Astrocyte (in vitro differentiated cells and primary cell): ENCODE measurements at regions not wholly inside any gene's neighbourhood (a gene's known extent, or its start where the extent isn't known, plus 50 kb on each side); places are given as distances from the start of the nearest gene placed in this dataset.

Source experiments
- CTCF ChIP-seq: IDR thresholded peaks from 2 replicates; pipeline ENCODE4 v1.5.1; 2011; ENCODE audit warnings: low read depth, mild to moderate bottlenecking, inconsistent platforms, low read length, moderate library complexity; ENCODE audit not compliant: insufficient read depth
- EZH2 ChIP-seq: IDR thresholded peaks from 2 replicates; pipeline ENCODE4 v1.6.1; 2012; ENCODE audit warnings: mild to moderate bottlenecking, low read length, inconsistent platforms; ENCODE audit not compliant: insufficient read depth

GRCh38 chr1:229031481-229032341 lies 239.2 kb upstream of the RAB4A start:
- TF ChIP-seq CTCF, result no peak
- no peak for TF ChIP-seq EZH2
